GM19025 (cell line): ENCODE measurements at regions not wholly inside any gene's neighbourhood (a gene's known extent, or its start where the extent isn't known, plus 50 kb on each side); places are given as distances from the start of the nearest gene placed in this dataset.

Source experiments
- ATAC-seq: cut with Tn5 transposase; IDR thresholded peaks from one replicate; pipeline ENCODE4 v1.9.1; 2021; ENCODE audit warnings: mild to moderate bottlenecking, low read depth, moderate library complexity; ENCODE audit not compliant: unreplicated experiment

DNA sequence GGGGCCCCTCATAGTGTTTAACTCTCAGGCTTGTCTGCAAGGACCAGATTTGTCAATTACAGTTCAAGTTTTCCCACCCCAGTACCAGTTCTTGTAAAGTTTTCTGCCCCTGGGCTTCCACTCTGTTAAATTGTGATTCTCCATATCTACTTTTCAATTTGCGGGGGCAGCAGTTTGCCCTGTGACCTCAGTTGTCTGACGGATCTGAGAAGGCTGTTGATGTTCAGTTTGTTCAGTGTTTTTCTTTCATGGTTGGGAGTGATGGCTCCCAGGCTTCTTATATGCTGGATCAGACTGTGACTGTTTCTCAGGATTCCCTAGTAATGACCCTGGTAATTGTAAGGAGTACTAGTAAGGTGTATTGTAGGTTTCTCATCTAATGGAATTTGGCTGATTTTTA, 101.0 kb upstream of the GGTLC1 start:
- ATAC-seq, result no peak

DNA sequence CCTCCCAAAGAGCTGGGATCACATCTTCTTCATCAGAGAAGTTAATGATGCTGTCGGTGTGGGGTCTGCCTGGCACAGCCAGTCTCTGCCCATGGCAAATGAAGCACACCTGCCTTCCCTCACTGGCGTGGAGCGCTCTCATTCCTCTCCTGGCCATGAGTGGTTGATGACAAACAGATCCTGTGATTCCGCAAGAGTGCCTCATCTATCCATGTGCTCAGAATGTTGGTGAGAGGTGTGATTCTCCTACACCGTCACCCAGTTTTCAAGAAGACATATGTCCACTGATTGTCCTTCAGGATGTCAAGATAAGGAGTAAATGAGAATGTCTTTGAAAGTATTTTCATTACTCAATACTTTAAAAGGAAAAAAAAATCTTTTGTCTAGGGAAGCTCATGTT, 97.5 kb upstream of the GGTLC1 start:
- ATAC-seq, result no peak

DNA sequence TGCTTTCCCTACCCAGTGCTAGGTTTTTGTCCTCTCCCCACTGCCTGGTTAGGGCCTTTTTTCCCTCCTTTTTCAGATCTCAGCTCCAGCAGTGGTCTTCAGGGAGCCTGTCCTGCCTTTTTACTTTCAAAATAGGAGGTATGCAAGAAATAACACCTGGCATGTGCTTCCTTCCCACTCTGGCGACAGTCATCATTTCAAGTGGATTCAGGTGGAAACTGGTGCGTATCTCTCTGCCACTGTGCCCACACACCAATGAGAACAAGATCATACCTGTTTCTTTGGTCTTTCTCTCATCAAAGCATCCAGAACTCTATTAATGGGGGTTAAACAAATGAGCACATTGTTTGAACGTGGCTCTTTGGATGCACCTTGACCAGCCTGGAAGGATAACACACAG, 95.7 kb upstream of the GGTLC1 start:
- ATAC-seq, result no peak

DNA sequence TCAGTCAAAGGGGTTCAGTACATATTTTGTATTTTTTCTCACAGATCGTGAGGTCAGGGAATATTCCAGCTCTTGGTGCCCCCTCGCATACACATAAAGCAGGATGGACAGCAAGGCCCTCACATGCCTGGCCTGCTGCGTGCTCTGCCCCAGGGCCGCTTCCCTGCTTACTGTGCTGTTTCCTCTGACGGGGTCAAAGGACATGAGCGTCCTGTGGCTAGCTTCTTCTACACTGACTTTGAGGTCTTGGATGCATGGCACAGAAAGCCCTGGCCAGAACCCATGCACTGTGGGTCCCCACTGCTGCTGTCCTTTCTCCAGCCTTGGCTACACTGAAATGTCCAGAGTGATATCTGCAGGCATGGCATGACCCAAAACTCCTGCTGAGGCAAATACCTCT, 92.5 kb upstream of the GGTLC1 start:
- no peak for ATAC-seq

- no peak for ATAC-seq
Measured at GRCh38 chr20:24079661-24080412, 91.3 kb upstream of the GGTLC1 start.

- no peak for ATAC-seq
Measured at GRCh38 chr20:24077145-24077544, 88.6 kb upstream of the GGTLC1 start.

- no peak for ATAC-seq
Measured at GRCh38 chr20:24070679-24071078, 82.1 kb upstream of the GGTLC1 start.

- ATAC-seq, result no peak
Measured at GRCh38 chr20:24066076-24066700, 77.6 kb upstream of the GGTLC1 start.

DNA sequence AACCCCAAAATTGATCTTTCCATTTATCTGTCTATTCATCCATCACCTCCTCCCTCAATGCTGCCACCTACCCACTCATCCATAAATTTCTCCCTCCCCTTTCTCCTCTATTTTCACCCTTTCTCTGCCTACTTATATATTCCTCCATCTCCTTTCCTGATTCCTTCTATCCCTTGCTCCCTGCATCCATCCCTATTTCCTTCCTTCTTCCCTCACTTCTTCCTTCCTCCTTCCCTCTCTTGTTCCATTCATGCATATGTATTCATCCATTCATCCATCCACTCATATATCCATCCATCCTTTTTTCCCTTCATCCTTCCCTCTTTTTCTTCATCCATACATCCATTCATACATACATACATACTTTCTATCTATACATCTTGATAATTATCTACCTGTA, 76.3 kb upstream of the GGTLC1 start:
- no peak for ATAC-seq

DNA sequence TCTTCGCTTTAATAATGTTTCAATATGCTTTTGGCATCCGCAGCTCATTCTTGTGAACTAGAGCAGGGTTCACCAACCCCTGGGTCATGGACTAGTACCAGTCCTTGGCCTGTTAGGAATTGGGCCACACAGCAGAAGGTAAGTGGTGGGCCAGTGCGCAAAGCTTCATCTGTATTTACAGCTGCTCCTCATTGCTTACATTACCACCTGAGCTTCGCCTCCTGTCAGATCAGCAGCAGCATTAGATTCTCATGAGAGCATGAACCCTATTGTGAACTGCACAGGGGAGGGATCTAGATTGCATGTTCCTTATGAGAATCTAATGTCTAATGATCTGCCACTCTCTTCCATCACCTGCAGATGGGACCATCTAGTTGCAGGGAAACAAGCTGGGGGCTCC, 75.5 kb upstream of the GGTLC1 start:
- no peak for ATAC-seq

DNA sequence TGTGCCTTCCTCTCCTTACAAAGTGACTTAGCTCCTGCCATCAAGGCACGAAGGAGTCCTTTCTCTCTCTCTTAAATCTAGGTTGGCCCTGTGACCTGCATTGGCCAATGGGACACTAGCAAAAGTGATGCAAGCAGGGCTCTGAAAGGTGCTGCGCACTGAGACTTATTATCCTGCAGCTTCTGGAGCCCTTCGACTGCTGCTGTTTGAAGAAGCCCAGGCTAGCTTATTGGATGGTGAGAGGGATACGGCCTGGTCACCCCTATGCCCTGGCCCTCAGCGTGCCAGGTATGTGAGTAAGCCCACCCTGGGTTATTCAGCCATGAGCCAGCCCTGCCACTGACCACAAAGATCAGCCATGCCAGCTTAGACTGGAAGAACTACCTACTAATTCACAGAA, 74.5 kb upstream of the GGTLC1 start:
- ATAC-seq, result no peak

DNA sequence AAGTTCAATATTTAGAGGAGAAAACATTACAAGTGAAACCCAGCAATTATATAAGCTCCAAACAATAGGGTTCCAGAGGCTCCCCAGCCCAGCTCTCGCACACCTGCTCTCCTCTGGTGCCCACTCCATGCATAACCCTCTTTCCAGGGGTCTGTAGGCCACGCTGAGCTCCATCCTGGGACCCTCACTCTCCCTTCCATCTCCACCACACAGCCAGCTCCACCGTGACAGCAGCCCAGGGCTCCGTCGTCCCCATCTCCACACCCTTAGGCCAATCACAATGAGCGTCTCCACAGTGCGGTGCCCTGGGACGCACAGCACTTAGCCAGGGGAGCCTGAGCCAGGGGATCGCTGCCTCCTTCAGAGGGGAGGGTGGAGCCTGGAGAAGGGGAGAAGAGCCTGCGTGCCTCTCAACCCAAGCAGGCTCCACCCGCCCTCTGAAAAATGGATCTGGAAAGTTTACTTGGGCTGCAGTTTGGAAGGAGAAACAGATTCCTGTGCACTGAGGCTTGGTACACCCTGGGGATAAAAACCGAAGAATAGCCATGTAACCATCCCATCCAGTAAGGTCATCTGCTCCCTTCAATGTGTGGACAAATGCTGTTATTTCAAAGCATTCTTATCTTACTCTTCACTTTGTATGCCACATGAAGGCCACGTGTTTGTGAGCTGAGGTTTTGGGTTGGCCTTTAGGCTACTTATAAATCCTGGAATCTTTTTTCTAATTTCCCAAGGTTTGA, 72.4 kb upstream of the GGTLC1 start:
- ATAC-seq, result no peak

DNA sequence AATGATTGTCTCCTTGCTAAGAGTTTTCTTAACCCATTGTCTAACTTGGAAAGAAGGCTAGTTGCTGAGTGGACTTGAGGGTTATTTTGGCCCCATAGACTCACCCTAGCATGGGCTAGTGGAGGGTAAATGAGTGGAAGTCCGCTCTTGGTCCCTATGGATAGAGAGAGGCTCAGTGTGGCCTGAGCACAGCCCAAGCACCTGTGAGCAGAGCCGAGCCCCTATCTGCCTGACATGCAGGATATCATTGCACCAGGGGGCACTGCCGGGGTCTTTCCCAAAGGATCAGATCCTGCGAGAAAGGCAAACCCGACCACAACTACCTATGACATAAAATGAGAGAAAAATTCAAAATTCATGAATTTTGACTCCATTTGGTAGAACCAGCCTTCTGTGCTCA, 70.6 kb upstream of the GGTLC1 start:
- ATAC-seq, result no peak

DNA sequence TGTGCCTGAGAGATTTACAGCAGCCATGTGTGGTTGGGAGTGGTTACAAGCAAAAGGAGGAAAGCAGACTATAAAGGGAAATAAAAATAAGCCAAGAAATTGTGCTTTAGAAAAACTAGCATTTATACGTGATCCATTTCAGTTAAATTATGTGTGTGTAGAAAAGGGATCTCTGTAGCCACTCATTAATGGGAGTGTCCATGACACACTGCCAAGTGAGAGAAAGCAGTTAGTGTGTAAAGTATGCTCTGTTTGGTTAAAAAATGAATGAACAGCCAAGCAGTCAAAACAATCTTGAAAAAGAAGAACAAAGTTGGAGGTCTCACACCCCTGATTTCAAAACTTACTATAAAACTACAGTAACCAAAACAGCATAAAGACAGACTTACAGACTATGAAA, 67.9 kb upstream of the GGTLC1 start:
- no peak for ATAC-seq

GRCh38 chr20:24052599-24053275, 64.2 kb upstream of the GGTLC1 start:
- no peak for ATAC-seq

DNA sequence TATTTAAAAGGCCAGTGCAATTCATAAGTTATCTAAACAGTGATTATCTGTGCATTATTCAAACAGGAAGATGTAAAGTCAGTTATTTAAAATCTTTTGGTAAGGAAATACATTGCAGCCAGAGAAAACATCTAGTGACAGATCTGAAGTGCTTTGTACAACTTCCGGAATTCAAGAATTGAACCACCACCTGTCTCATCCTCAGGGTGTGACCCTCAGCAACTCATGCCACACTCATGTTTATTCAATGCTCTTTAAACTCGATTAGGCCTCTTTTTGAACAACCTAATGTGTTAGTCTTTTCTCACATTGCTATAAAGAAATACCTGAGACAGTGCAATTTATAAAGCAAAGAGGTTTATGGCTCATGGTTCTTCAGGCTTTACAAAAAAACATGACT, 62.6 kb upstream of the GGTLC1 start:
- ATAC-seq, result no peak

GRCh38 chr20:24050119-24050518, 61.5 kb upstream of the GGTLC1 start:
- no peak for ATAC-seq

DNA sequence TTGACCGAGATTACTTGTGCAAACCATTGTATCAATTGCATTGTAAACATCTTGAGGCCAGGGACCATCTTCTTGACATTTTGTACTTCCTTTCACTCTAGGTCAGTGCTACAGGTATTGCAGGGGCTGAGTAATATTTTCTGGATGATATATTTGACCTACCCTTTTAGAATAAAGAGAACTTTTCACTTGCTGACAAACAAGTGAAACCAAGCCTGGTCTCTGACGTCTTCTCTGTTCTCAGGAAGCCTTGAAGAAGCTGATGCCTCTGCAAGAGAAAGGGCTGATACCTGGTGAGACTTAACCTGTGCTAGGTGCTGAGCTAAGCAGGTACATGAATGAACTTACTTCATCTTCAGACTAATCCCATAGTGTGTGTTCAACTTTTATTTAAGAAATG, 60.5 kb upstream of the GGTLC1 start:
- no peak for ATAC-seq

GRCh38 chr20:24048024-24048611, 59.5 kb upstream of the GGTLC1 start:
- ATAC-seq, result no peak

GRCh38 chr20:24046888-24047287, 58.3 kb upstream of the GGTLC1 start:
- no peak for ATAC-seq
